HCT116 (cell line): ENCODE measurements at regions not wholly inside any gene's neighbourhood (a gene's known extent, or its start where the extent isn't known, plus 50 kb on each side); places are given as distances from the start of the nearest gene placed in this dataset.

Experiments
- CEBPB ChIP-seq: IDR thresholded peaks from 2 replicates; pipeline ENCODE4 v1.6.1; 2012; ENCODE audit warnings: low read depth
- CTCF ChIP-seq, 3 experiments: fragments of 200-600 bp in 1 of 3; sonication (generic) in 1 of 3; IDR thresholded peaks in 2 of 3; conservative IDR thresholded peaks in 1 of 3; 2 replicates each; pipeline ENCODE4 v1.5.1; 2012 to 2017; ENCODE audit warnings: low read depth in 2 of 3, low read length in 2 of 3, antibody characterized with exemption in 1 of 3, borderline replicate concordance in 1 of 3, control low read depth in 1 of 3, mild to moderate bottlenecking in 1 of 3, mixed read lengths in 1 of 3, mixed run types in 1 of 3, moderate library complexity in 1 of 3; ENCODE audit not compliant: insufficient read depth in 1 of 3
- EGR1 ChIP-seq: IDR thresholded peaks from 2 replicates; pipeline ENCODE4 v1.6.1; 2012; ENCODE audit warnings: low read depth
- EZH2 ChIP-seq: fragments of 200-600 bp; sonication (generic); IDR thresholded peaks from 2 replicates; pipeline ENCODE4 v1.6.1; 2017; ENCODE audit warnings: antibody characterized with exemption, mixed run types
- EZH2phosphoT487 ChIP-seq: fragments of 200-600 bp; IDR thresholded peaks from 2 replicates; pipeline ENCODE4 v1.6.1; 2018; ENCODE audit warnings: antibody characterized with exemption, borderline replicate concordance
- POLR2A ChIP-seq: IDR thresholded peaks from 2 replicates; pipeline ENCODE4 v1.7.0; 2011; ENCODE audit warnings: borderline replicate concordance; ENCODE audit not compliant: insufficient read depth, insufficient read length; ENCODE audit errors: extremely low read depth
- POLR2AphosphoS5 ChIP-seq: IDR thresholded peaks from 2 replicates; pipeline ENCODE4 v1.6.1; 2011; ENCODE audit warnings: mild to moderate bottlenecking, low read depth, low read length, moderate library complexity
- SP1 ChIP-seq: IDR thresholded peaks from 2 replicates; pipeline ENCODE4 v1.6.1; 2012; ENCODE audit warnings: low read depth
- SRF ChIP-seq: IDR thresholded peaks from 2 replicates; pipeline ENCODE4 v1.6.1; 2012; ENCODE audit warnings: low read depth
- TCF7L2 ChIP-seq: IDR thresholded peaks from 2 replicates; pipeline ENCODE4 v1.7.0; 2011; ENCODE audit warnings: borderline replicate concordance, inconsistent platforms; ENCODE audit not compliant: insufficient read depth, insufficient read length; ENCODE audit errors: extremely low read depth
- YY1 ChIP-seq: IDR thresholded peaks from 2 replicates; pipeline ENCODE4 v1.6.1; 2011; ENCODE audit warnings: low read length, low read depth, moderate library complexity, mild to moderate bottlenecking; ENCODE audit not compliant: insufficient replicate concordance; ENCODE audit errors: extremely low read depth
- ZFX ChIP-seq: fragments of 450-650 bp; IDR thresholded peaks from 2 replicates; pipeline ENCODE4 v1.6.1; 2017

GRCh38 chr2:118239284-118239683 lies 151.0 kb downstream of the INSIG2 start:
- TF ChIP-seq CTCF (IDR thresholded peaks at IDR 0.05 in 2 of 3, conservative IDR thresholded peaks at IDR 0.05 in 1 of 3; ENCODE audit: borderline replicate concordance in 1 of 3, insufficient read depth in 1 of 3, low read depth in 2 of 3, low read length in 2 of 3) (no peak), POLR2A (no peak), EZH2 (no peak), SP1 (no peak), ZFX (no peak), POLR2AphosphoS5 (no peak), EGR1 (no peak), YY1 (no peak), SRF (no peak), TCF7L2 (no peak), EZH2phosphoT487 (no peak), CEBPB (no peak)
